ENCODE measurements at regions not wholly inside any gene's neighbourhood (a gene's known extent, or its start where the extent isn't known, plus 50 kb on each side); places are given as distances from the start of the nearest gene placed in this dataset.

- TF ChIP-seq CTCF (IDR thresholded peaks at IDR 0.05; ENCODE audit: extremely low read depth in 1 of 2, insufficient read depth in 1 of 2, low read depth in 1 of 2, low read length in 2 of 2): no peak
- TF ChIP-seq MAX (IDR thresholded peaks at IDR 0.05; ENCODE audit: insufficient read depth, insufficient read length): no peak
- no peak for TF ChIP-seq JUN (IDR thresholded peaks at IDR 0.05; ENCODE audit: borderline replicate concordance, insufficient read depth, insufficient read length, low read depth)
- no peak for TF ChIP-seq POLR2A (IDR thresholded peaks at IDR 0.05; ENCODE audit: low read depth, low read length)
- TF ChIP-seq POLR2AphosphoS5 (IDR thresholded peaks at IDR 0.05; ENCODE audit: insufficient read depth, low read depth, low read length): no peak
- TF ChIP-seq EZH2 (IDR thresholded peaks at IDR 0.05; ENCODE audit: borderline replicate concordance, low read depth, low read length, severe bottlenecking): no peak
- no peak for TF ChIP-seq GATA2 (IDR thresholded peaks at IDR 0.05; ENCODE audit: insufficient read depth, insufficient read length, low read depth, low read length)
These were observed 185.8 kb upstream of the SGK1 start for GRCh38 chr6:134503585-134504281.

All from endothelial cell of umbilical vein (primary cell).